ENCODE measurements at regions not wholly inside any gene's neighbourhood (a gene's known extent, or its start where the extent isn't known, plus 50 kb on each side); places are given as distances from the start of the nearest gene placed in this dataset.

DNA sequence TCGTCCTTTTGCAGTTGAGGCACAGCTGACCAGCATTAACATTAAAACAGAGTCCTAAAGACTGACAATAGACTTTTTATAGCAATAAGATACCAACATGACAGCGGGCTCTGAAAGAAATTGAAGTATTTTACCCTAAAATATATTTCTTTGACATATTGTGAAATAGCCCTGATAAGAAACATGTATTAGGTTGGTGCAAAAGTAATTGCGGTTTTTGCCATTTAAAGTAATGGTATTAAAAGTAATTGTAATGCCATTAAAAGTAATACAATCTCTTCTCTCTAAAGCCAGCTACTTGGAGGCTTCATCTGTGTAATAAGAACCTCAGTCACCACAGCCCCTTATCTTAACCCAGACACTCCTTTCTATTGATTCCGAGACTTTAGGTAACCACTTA lies 394.6 kb downstream of the PREX1 start:
- no peak for DNase-seq

DNA sequence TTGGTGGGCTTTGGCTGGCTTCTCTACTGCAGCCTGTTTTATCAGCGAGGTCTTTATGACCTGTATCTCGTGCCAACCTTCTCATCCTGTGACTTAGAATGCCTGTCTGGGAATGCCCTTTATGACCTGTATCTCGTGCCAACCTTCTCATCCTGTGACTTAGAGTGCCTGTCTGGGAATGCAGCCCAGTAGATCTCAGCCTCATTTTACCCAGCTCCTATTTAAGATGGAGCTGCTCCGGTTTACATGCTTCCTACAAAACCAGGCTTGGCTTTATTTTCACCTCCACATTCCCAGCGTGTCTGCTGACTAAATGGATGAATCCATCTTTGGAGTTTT lies 395.3 kb downstream of the PREX1 start:
- DNase-seq, result no peak

DNA sequence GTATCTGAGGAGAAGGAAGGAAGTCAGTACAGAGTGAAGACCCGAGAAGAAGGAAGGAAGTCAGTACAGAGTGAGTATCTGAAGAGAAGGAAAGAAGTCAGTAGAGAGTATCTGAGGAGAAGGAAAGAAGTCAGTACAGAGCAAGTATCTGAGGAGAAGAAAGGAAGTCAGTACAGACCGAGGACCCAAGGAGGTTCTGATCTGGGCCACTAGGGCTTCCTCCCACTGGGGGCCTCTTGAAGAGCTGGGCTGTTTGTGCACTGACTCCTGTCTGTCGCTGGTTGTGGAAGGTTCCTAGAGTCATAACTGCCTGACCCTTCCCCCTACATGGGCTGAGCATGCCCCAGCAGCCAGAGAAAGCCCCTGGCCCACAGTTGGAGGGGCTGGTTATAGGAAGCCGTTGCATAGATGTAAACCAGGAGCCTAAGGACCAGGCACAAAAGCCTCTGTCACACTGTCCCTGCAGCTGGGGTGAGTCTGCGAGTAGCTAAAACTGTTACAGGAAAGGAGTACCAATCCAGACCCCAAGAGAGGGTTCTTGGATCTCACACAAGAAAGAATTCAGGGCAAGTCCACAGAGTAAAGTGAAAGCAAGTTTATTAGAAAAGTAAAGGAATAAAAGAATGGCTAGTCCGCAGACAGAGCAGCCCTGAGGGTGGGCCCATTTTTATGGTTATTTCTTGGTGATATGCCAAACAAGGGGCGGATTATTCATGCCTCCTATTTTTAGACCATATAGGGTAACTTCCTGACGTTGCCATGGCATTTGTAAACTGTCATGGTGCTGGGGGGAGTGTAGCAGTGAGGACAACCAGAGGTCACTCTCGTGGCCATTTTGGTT lies 395.9 kb downstream of the PREX1 start:
- no peak for DNase-seq

DNA sequence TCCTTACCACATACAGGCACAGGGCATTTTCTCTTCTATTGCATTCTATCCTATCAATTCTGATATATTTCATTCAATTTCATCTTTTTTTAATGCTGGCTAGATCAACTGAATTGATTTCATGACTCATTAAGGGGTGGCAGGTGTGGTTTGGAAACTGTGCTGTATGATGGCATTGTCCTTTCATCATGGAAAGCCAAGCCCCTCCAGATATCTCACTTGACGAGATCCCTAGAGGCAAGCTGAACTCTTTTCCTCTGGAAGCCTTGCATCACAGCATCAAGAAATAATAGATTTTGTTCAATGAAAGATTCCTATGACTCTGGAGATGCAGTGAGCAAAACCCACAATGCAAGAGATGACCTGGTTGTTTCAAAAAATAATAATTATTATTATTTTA lies 401.2 kb downstream of the PREX1 start:
- DNase-seq, result no peak

DNA sequence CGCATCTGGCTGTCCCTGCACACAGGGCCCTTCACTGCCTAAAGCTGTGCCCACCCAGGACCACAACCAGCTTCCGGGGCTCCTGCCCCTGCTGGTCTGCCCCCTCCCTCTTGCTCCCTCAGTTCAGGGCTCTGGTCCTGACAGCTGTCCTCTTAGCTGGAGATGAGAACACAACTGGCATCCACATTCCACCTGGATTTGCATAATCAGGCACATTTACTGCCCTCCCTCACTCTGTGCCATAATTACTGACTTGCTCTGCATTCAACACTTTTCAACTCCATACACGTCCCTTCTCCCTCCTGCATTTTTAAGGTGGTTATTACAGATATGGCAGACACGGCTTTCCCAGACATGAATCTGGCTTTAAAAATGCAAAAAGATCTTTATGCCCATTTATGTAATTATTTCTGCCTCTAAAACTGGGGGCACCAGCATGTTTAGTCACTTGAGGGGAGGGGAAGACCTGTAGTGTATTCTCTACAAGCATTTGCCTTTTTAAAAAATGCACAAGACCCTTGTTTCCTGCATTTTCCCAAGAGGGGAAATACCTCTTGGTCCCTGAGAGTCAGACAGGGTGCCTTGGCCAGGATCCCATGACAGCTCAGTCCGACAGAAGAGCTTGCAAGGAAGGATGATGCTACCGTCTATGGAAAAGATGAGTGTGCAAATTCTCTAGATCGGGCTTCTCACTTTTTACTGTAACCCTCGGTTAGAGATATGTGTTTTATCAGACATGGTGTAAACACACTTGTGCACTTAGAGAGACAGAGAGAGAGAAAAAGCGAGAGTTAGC lies 401.8 kb downstream of the PREX1 start:
- DNase-seq, result no peak

DNA sequence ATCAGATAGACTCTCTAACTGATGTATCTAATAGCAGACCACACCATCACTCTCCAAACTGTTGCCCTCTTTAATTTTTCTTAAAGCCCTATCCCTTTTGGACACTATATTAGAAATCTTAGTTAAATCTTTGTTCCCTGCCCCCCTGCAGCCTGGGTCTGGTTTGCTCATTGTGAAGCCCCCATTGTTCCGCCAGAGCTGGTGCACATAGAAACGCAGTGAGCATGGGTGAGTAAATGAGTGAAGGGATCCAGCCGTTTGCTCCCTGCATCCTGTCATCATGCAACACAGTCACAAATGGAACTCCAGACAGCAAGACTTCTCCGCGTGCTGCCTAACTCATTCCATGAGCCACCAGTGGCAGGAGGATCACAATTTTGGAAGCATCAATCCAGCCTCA lies 402.5 kb downstream of the PREX1 start:
- DNase-seq, result no peak

DNA sequence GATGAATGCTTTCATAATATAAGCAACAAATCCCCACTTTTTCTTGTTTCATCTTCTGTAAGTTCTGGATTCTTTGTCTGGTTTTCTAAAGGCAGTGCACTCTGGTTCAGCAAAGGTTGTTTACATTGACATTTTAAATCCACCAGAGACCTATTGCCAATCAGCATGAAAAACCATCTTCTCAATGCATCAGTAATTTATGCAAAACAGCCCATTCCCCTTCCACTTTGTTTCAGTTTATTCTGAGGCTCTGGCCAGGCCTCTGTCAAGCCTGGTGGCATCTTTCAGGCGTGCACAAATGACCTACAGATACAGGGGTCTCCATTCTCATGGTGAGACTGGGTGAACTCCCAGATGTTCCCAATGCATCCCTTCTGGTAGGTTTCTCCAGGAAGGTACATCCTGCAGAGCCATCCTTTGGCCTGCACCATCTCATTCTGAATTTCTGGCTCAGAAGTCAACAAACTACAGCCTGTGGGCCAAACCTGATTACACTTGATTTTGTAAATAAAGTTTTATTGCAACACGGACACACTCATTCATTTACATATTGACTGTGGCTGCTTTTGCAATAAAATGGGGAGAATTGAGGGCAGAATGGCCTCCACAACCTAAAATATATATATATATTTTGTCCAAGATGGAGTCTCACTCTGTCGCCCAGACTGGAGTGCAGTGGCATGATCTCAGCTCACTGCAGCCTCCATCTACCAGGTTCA lies 405.4 kb downstream of the PREX1 start:
- DNase-seq, result no peak

DNA sequence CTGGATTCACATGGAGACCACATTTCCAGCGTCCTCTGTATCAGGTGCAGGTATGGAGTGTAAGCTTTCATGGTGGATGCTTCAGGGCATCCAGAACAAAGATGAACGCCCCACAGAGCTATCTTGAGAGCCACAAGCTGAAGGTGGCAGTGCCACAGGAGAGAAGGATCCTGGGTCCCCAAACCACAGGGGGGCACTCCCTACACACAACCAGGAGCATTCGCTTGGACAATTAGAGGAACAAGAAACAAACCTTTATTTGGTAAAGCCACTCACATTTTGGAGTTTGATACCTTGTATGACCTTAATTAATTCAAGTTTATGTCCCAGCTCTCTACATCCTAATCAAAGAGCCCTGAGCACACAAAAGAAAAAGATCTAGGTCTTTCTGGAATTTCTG lies 406.3 kb downstream of the PREX1 start:
- no peak for DNase-seq

DNA sequence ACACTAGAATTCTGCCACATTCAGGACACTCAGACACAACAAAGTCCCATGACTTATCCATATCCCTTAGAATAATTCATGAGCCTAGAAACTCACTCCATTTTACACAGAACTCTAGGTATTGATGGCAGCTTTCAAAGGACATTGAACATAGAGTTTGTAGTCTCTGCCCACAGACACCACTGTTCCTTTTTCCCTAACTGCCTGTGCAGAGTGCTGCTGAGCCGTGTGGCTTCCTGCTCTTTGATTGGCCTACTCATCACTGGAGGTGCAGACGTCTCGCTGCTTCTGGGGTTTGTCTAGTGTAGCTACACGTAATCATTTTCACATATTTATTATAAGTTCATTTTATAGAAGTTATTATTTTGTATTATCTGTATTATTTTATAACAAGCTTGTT lies 407.6 kb downstream of the PREX1 start:
- DNase-seq, result no peak

DNA sequence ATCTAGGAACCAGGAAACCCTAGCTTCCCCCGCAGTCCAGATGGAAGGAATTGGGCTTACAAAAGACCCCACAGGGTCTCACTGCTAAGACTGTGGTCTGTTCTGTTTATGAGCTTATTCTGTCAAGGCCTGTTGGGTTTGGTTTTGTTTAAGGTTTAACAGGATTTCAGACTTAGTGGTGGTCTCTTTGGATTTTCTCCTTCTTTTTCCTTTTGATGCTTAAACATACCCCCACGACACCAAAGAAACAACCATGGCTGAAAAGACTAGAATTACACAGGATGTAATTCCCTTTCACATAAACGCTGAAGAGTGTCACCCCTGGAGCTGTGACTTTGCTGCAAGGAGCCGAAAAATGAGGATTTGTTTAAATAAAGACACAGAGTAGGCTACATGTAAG lies 408.6 kb downstream of the PREX1 start:
- DNase-seq, result no peak

DNA sequence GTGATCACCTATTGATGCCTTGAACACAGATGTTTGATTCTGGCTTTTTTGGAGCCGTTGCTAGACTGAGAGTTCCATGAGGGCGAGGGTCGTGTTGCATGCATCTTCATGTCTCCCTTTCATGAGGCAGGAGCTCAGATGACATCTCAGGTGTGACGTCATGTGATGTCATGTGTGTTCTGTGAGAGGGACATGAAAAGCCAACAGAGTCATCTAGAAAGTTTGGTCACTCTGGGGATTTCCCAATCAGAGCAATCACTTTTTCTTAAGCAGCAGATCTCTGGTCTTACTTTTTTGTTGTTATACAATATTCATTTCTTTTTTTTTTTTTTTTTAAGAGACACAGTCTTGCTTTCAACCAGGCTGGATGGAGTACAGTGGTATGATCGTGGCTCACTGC lies 411.8 kb downstream of the PREX1 start:
- no peak for DNase-seq

DNA sequence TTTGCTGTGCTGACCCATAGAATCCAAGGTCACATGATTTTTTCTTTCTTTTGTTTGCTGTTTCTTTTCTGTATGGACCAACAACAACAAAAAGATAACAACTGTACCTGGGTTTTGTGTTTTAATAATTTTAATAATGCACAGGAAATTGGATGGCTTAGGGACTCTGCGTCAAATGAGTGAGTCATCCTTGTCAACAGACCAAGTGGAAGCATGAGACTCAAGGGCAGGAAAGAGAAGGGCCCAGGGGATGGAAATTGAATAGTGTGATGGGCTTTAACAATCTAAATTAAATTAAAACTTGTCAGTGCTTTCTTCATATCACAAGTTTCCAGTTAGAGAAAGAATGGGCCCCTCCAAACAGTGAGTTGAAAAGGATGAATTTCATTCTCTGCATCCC lies 413.0 kb downstream of the PREX1 start:
- DNase-seq, result no peak

DNA sequence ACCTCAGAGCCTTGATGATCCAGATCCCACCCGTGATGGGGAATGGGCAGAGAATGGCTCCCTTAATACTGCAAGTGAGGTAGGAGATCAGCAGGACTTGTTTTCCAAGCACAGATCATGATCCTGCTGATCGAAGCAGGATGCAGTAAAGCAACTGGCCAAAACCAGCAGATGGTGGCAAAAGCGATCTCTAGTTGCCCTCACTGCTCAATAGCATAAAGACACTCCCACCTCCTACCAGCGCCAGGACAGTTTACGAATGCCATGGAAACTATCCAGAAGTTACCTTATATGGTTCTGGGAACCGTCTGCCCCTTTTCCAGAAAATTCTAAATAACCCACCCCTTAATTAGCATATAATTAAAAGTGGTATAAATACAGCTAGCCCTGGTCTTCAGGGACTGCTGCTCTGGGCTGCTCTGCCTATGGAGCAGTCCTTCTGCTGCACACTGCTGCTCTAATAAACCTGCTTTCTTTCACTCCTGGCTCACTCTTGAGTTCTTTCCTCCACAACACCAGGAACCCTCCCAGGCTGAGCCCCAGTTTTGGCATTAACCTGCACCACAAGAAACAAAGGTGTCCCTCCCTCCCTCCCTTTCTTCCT lies 415.8 kb downstream of the PREX1 start:
- DNase-seq, result no peak

DNA sequence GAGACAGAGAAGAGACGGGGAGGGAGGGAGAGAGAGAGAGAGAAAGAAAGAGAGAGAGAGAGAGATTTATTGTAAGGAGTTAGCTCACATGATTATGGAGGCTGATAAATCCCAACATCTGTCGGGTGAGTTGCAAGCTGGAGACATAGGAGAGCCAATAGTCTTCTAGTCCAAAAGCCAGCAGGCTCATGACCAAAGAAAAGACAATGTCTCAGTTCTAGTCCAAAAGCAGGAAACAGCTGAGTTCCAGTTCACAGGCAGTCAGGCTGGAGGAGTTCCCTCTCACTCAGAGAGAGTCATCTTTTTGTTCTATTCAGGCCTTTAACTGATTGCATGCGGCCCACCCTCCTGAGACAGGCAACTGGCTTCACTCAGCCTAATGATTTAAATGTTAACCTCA lies 416.6 kb downstream of the PREX1 start:
- DNase-seq, result no peak

DNA sequence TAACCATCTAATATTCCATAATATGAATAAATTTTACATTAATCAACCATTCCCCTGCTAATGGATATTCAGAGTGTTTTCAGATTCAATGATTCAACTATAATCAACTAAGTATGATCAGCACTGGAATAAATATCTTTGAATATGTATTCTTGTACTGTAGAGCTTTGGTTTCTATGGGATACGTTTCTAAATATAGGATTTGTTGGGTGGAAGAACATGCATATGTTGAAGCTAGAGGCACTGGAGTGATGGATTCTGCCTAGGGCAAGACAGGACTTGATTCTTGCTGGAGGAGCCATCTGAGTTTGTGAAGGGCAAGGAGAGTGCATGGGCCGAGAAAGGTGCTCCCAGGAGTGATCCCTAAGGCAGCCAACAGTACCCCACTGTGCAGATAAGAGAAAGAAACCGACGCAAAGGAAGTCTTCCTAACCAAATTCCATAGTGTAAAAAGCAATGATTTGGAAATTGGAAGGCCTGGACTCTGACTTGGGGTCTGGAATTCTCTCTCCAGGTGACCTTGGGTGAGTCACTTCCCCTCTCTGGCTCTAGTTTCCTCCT lies 418.7 kb downstream of the PREX1 start:
- DNase-seq, result no peak

DNA sequence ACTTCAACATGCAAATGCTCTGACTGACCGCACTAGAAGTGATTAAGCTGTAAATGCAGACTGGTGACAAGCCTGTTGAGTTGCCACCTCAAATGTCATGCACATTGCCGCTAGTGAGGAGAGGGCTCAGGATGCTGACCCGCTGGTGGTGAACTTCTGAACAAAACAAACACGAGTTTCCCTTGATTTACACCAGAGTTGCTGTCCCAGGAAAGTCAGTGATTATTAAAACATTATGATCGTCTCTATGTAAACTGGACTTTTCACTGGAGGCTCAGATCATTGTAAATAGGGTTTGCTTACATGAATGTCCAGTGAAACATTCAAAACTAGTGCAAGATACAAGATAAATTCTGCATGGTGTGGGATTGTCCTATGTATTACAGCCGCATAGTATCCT lies 420.1 kb downstream of the PREX1 start:
- no peak for DNase-seq

DNA sequence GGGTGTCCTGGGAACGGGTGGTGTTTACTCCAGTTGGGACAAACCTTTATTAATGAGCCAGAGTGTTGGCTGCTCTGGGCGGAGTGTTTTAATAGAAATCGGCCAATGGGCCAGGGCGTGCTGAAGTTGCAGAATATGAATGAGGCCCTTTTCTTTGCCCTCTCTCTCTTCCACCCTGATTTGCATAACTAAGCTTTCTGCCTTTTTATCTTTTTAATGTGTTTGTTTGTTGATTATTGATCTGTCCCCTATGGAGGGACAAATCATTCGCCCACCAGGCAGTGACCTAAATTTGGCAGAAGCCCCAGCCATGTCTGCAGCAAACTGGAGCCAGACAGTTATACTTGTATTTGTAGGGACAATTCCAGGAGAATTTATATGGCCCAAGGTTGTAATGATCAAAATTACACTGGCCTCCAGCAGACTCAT lies 420.9 kb downstream of the PREX1 start:
- no peak for DNase-seq

DNA sequence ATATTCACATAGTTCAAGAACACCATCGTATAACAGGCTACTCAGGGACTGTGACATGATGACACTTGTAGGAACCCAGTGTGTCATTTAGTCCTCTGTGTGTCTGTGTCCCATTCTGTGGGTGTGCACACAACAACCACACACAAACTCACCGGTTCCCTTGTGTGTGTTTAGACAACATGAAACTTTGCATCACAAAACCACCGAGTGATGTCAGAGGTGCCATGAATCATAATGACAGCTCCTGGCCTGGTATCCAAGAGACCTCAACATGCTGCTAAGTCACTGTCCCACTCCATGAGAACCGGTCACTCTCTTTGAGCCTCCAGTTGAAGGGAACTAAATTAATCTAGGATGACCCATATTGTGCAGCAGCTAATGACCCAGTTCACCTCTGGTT lies 421.3 kb downstream of the PREX1 start:
- DNase-seq, result no peak

DNA sequence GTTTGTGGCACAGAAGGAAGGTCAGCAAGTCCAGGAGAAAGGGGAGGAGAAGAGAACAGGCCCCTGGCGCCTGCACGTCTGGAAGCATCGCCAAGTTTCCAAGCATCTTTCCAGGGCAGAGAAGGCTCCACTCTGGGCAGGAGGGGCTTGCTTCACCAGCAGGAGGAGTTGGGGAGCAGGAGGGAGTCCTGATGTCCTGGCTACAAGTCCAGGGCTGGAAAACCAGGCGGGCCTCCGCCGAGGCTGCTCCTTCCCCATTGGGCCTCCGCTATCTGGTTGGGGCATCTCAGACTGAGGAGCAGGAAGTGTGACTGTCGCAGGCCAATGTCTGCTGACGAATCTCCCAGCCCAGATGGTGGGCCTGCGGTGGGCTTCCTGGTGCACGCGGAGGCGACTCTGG lies 421.9 kb downstream of the PREX1 start:
- DNase-seq, result no peak

DNA sequence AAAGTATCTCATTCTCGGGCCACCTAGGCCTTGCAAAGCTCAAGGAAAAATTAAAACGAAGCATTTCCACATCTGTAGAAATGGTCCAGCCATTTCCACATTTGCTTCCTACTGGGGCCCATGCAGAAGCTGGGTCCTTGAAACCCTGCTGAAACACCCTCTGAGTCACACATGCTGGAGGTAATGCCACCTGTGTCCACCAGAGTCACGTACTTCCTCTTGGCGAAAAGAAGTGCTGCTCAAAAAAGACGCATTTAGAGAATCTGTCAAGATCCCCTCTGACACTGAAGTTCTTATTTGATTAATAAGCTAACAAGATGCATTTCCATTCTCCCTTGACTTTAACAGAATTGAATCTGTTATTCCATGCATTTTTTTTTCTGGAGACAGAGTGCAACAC lies 423.2 kb downstream of the PREX1 start:
- DNase-seq, result no peak

DNA sequence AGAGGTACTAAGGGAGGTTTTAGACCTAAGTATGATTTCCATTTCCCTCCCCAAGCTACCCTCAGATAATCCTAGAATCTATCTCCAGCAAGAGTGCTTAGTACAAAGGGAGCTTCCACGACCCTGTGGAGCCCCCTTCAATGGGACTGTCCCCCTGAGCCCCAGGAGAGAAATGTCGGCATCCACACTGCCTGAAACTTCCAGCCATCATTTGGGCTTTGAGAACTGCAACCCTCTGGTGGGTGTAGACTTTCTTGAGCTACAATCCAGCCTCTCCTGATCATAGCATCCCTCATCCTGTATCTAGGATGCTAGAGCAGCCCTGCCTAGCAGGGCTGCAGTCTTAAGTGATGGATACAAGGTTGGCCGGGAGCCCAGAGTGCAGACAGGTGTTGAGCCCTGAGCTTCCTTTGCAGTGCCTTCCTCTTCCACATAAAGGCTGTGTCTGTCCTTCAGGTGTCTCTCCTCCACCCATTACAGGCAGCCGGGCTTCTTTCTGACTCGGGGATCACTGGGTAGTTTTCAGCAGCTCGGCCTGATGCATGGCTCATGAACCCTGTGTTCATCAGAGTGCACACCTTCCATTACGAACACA lies 424.5 kb downstream of the PREX1 start:
- DNase-seq, result no peak

DNA sequence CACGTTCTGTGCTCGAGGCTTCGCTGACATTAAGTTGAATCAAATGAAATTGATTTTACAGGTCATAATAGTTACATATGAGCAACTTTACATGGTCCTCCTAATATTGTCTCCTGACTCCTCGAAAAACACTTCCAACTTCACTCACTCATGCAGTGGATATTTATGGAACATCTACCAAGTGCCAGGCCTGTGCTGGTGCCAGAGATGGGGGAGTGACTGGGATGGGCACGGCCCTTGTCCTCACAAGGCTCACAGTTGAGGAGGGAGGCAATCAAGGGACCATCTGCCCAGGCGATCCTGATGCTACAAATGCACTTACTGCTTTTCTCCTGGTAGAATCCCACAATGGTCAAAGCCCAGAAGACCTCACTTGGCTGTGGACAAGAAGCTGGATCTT lies 426.4 kb downstream of the PREX1 start:
- no peak for DNase-seq

DNA sequence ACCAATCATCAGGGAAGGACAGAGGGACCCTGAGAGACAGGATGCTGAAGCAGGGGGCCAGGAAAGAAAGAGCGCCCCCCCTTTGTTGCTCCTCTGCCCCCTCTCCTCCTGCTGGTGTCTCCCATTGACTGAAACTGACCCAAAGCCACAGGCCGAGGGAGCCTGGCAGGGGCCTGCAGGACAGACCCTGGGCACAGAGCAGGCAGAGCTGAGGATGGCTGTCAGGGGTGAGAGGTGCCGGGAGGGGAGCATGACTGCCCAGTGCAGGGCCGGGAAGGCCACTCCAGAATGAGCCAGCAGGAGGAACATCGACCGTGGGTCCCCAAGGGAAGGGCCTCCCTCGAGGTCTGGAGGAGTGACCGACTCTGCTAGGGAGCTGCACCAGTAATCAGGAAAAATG lies 427.8 kb downstream of the PREX1 start:
- no peak for DNase-seq

Data from CD4-positive, alpha-beta T cell treated with Interleukin-4 for 1 hour (primary cell).